ENCODE measurements at regions not wholly inside any gene's neighbourhood (a gene's known extent, or its start where the extent isn't known, plus 50 kb on each side); places are given as distances from the start of the nearest gene placed in this dataset.

DNA sequence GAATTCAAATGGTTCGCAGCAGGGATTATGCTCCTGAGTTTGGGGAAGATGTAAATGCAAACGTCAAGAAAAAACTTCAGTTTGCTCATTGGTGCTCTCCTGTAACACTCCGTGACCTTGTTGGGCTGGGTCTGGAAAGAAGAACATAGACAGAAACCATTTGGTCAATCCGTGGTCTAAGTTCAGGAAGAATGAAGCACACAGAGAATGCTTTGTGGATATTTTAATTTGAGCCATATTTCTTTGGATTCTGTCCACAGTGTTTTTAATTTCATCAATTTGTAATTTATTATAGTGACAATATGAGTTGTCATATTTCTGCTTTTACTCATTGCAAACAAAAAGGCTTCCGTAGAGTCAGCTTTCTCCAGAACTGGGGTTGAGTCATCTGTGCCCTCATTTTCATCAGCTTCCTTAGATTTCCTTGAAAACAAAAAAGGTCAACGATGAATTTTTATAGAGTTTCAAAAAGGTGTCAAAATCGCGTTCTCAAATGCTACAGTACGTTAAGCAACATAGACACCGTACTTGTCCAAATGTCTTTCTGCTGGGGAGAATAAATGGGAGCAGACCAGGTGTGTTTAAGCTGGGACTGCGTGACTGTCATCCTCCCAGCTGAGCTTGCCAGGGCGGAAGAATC, 606.4 kb downstream of the RNF144A start:
- TF ChIP-seq, protein P1, sequence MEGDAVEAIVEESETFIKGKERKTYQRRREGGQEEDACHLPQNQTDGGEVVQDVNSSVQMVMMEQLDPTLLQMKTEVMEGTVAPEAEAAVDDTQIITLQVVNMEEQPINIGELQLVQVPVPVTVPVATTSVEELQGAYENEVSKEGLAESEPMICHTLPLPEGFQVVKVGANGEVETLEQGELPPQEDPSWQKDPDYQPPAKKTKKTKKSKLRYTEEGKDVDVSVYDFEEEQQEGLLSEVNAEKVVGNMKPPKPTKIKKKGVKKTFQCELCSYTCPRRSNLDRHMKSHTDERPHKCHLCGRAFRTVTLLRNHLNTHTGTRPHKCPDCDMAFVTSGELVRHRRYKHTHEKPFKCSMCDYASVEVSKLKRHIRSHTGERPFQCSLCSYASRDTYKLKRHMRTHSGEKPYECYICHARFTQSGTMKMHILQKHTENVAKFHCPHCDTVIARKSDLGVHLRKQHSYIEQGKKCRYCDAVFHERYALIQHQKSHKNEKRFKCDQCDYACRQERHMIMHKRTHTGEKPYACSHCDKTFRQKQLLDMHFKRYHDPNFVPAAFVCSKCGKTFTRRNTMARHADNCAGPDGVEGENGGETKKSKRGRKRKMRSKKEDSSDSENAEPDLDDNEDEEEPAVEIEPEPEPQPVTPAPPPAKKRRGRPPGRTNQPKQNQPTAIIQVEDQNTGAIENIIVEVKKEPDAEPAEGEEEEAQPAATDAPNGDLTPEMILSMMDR (IDR thresholded peaks at IDR 0.05), result no peak
- TF ChIP-seq POLR2A (IDR thresholded peaks at IDR 0.05), result no peak

Measured in adrenal gland (tissue), 5 donors.